SK-N-SH (cell line): ENCODE measurements at regions not wholly inside any gene's neighbourhood (a gene's known extent, or its start where the extent isn't known, plus 50 kb on each side); places are given as distances from the start of the nearest gene placed in this dataset.
"Not testable (repeated sequence)": the region's sequence is repeated elsewhere in the genome, so short reads cannot be mapped to it uniquely, and the experiment has no call there.

Experiments used
- EP300 ChIP-seq, 2 experiments: IDR thresholded peaks; 2 replicates each; pipeline versions ENCODE4 v1.4.0 to v1.6.1; 2012; ENCODE audit warnings: borderline replicate concordance in 1 of 2, low read depth in 1 of 2, low read length in 1 of 2
- FOSL2 ChIP-seq: IDR thresholded peaks from 2 replicates; pipeline ENCODE4 v1.4.0; 2012; ENCODE audit warnings: low read depth, mild to moderate bottlenecking, moderate library complexity, borderline replicate concordance
- GATA2 ChIP-seq: sonication (generic); formaldehyde crosslinking; IDR thresholded peaks from 2 replicates; pipeline ENCODE4 v1.5.0; 2020; ENCODE audit warnings: mild to moderate bottlenecking, missing genetic modification reagents
- MXI1 ChIP-seq: IDR thresholded peaks from 2 replicates; pipeline ENCODE4 v1.6.1; 2012; ENCODE audit warnings: mild to moderate bottlenecking, low read depth, low read length, improper control_type of control experiment
- POLR2AphosphoS5 ChIP-seq: IDR thresholded peaks from 2 replicates; pipeline ENCODE4 v1.6.1; 2012; ENCODE audit warnings: low read depth, low read length
- RAD21 ChIP-seq: IDR thresholded peaks from 2 replicates; pipeline ENCODE4 v1.6.1; 2012; ENCODE audit warnings: mild to moderate bottlenecking, low read length
- SMC3 ChIP-seq: IDR thresholded peaks from 2 replicates; pipeline ENCODE4 v1.6.1; 2012; ENCODE audit warnings: low read depth, low read length, improper control_type of control experiment
- TAF1 ChIP-seq: IDR thresholded peaks from 2 replicates; pipeline ENCODE4 v1.6.1; 2012; ENCODE audit warnings: low read depth, mild to moderate bottlenecking, low read length, moderate library complexity, borderline replicate concordance
- TF ChIP-seq, protein P1 (sequence below): fragments of 200-600 bp; sonication (generic); IDR thresholded peaks from 2 replicates; pipeline ENCODE4 v1.6.1; 2017; ENCODE audit warnings: antibody characterized with exemption, mild to moderate bottlenecking, moderate library complexity
- TF ChIP-seq, protein P2 (sequence below): IDR thresholded peaks from 2 replicates; pipeline ENCODE4 v1.4.0; 2012; ENCODE audit warnings: low read depth, borderline replicate concordance

- TF ChIP-seq POLR2AphosphoS5; EP300 (IDR thresholded peaks at IDR 0.05; ENCODE audit: borderline replicate concordance in 1 of 2, low read depth in 1 of 2, low read length in 1 of 2); SMC3; TAF1; RAD21; MXI1; GATA2; FOSL2: not testable (repeated sequence)
- TF ChIP-seq, protein P1, sequence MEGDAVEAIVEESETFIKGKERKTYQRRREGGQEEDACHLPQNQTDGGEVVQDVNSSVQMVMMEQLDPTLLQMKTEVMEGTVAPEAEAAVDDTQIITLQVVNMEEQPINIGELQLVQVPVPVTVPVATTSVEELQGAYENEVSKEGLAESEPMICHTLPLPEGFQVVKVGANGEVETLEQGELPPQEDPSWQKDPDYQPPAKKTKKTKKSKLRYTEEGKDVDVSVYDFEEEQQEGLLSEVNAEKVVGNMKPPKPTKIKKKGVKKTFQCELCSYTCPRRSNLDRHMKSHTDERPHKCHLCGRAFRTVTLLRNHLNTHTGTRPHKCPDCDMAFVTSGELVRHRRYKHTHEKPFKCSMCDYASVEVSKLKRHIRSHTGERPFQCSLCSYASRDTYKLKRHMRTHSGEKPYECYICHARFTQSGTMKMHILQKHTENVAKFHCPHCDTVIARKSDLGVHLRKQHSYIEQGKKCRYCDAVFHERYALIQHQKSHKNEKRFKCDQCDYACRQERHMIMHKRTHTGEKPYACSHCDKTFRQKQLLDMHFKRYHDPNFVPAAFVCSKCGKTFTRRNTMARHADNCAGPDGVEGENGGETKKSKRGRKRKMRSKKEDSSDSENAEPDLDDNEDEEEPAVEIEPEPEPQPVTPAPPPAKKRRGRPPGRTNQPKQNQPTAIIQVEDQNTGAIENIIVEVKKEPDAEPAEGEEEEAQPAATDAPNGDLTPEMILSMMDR: not testable (repeated sequence)
- TF ChIP-seq, protein P2, sequence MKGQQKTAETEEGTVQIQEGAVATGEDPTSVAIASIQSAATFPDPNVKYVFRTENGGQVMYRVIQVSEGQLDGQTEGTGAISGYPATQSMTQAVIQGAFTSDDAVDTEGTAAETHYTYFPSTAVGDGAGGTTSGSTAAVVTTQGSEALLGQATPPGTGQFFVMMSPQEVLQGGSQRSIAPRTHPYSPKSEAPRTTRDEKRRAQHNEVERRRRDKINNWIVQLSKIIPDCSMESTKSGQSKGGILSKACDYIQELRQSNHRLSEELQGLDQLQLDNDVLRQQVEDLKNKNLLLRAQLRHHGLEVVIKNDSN: not testable (repeated sequence)
These were observed 182.2 kb upstream of the CMC1 start for GRCh38 chr3:28059199-28059598.
